ENCODE measurements at regions not wholly inside any gene's neighbourhood (a gene's known extent, or its start where the extent isn't known, plus 50 kb on each side); places are given as distances from the start of the nearest gene placed in this dataset.

GRCh38 chr14:43039881-43040280 is 1433.2 kb downstream of the LRFN5 start:
- Histone ChIP-seq H3K4me3 (ENCODE audit: low read depth, low read length) (no peak overlapping the region), H3K27ac (ENCODE audit: low read depth, low read length) (no peak overlapping the region), H3K27me3 (ENCODE audit: control insufficient read depth, insufficient read depth, low read length) (no peaks in the 10 kb centered on the region), H3K9me3 (ENCODE audit: control insufficient read depth, insufficient read depth, low read length) (no peaks in the 10 kb centered on the region)
- CTCF ChIA-PET, result no interaction called here
- POLR2A ChIA-PET, result no interaction called here
- DNase-seq (ENCODE audit: low read depth, low spot score), result no peak
- no peak for TF ChIP-seq CTCF (IDR thresholded peaks at IDR 0.05; ENCODE audit: low read depth, low read length)

- Histone ChIP-seq H3K27me3 (ENCODE audit: control insufficient read depth, insufficient read depth, low read length) (no peaks in the 10 kb centered on the region), H3K9me3 (ENCODE audit: control insufficient read depth, insufficient read depth, low read length) (no peaks in the 10 kb centered on the region), H3K27ac (ENCODE audit: low read depth, low read length) (no peak overlapping the region), H3K4me3 (ENCODE audit: low read depth, low read length) (no peak overlapping the region)
- ChIA-PET POLR2A (no interaction called here), CTCF (interaction anchor here (1.0 kb wide), 1 partner anchor 921 kb away, joined by 3 read pairs; no protein-coding TSS in a partner anchor)
- DNase-seq (ENCODE audit: low read depth, low spot score), result no peak
- no peak for TF ChIP-seq CTCF (IDR thresholded peaks at IDR 0.05; ENCODE audit: low read depth, low read length)
Measured at GRCh38 chr14:43031598-43031997, 1424.9 kb downstream of the LRFN5 start.

GRCh38 chr14:43022094-43022800 is 1415.6 kb downstream of the LRFN5 start:
- Histone ChIP-seq H3K27ac (ENCODE audit: low read depth, low read length) (no peak overlapping the region), H3K4me3 (ENCODE audit: low read depth, low read length) (no peak overlapping the region), H3K9me3 (ENCODE audit: control insufficient read depth, insufficient read depth, low read length) (no peaks in the 10 kb centered on the region), H3K27me3 (ENCODE audit: control insufficient read depth, insufficient read depth, low read length) (no peaks in the 10 kb centered on the region)
- no peak for DNase-seq (ENCODE audit: low read depth, low spot score)
- no peak for TF ChIP-seq CTCF (IDR thresholded peaks at IDR 0.05; ENCODE audit: low read depth, low read length)
- CTCF ChIA-PET, result no interaction called here
- POLR2A ChIA-PET, result no interaction called here

GRCh38 chr14:43019826-43020225 is 1413.2 kb downstream of the LRFN5 start:
- no peak for DNase-seq (ENCODE audit: low read depth, low spot score)
- no peak for TF ChIP-seq CTCF (IDR thresholded peaks at IDR 0.05; ENCODE audit: low read depth, low read length)
- no peaks in the 10 kb centered on the region for H3K9me3 ChIP-seq (ENCODE audit: control insufficient read depth, insufficient read depth, low read length)
- CTCF ChIA-PET, result no interaction called here
- POLR2A ChIA-PET, result no interaction called here
- no peak overlapping the region for H3K27ac ChIP-seq (ENCODE audit: low read depth, low read length)
- H3K4me3 ChIP-seq (ENCODE audit: low read depth, low read length), result no peak overlapping the region
- H3K27me3 ChIP-seq (ENCODE audit: control insufficient read depth, insufficient read depth, low read length), result no peaks in the 10 kb centered on the region

GRCh38 chr14:43014338-43014737 is 1407.7 kb downstream of the LRFN5 start:
- H3K27ac ChIP-seq (ENCODE audit: low read depth, low read length), result no peak overlapping the region
- no peak overlapping the region for H3K4me3 ChIP-seq (ENCODE audit: low read depth, low read length)
- CTCF ChIA-PET, result no interaction called here
- POLR2A ChIA-PET, result no interaction called here
- DNase-seq (ENCODE audit: low read depth, low spot score), result no peak
- no peaks in the 10 kb centered on the region for H3K9me3 ChIP-seq (ENCODE audit: control insufficient read depth, insufficient read depth, low read length)
- H3K27me3 ChIP-seq (ENCODE audit: control insufficient read depth, insufficient read depth, low read length), result no peaks in the 10 kb centered on the region
- no peak for TF ChIP-seq CTCF (IDR thresholded peaks at IDR 0.05; ENCODE audit: low read depth, low read length)

Measured in AG04450 (cell line).